Panc1 (cell line): ENCODE measurements at regions not wholly inside any gene's neighbourhood (a gene's known extent, or its start where the extent isn't known, plus 50 kb on each side); places are given as distances from the start of the nearest gene placed in this dataset.

Experiments
- ATAC-seq: fragments of 200-7000 bp; cut with Tn5 transposase; 2 replicates; pipeline ENCODE4 v1.9.1; 2020; ENCODE audit warnings: mild to moderate bottlenecking, moderate library complexity
- BruUV-seq: library from RNA; stranded (reverse); fragments of 400-500 nt; replicated peaks from 2 replicates; lab custom pipeline; 2021; lab: Mats Ljungman, UMichigan
- CTCF ChIA-PET: fragments of 300-600 bp; sonication (Branson Sonifier 250); formaldehyde crosslinking; loops from one replicate; lab custom pipeline; 2022; ENCODE audit warnings: antibody characterized with exemption; lab: Charles Lee
- POLR2A ChIA-PET: fragments of 300-600 bp; sonication (Branson Sonifier 250); formaldehyde crosslinking; loops from one replicate; lab custom pipeline; 2022; ENCODE audit warnings: antibody characterized with exemption; lab: Charles Lee
- DNase-seq: peaks from one replicate; pipeline ENCODE4 v3.0.0-alpha.2; 2010; ENCODE audit warnings: low read depth, low spot score
- H3K27ac ChIP-seq: 2 replicates; pipeline ENCODE4 v1.5.1; 2011; ENCODE audit warnings: mild to moderate bottlenecking, low read length, inconsistent platforms
- H3K27me3 ChIP-seq: fragments of 200-500 bp; sonication (Bioruptor generic); 2 replicates; pipeline ENCODE4 v1.6.0; 2014; ENCODE audit warnings: low read length, inconsistent platforms; ENCODE audit not compliant: control insufficient read depth, insufficient read depth
- H3K36me3 ChIP-seq: fragments of 200-500 bp; sonication (Bioruptor generic); 2 replicates; pipeline ENCODE4 v1.5.1; 2014; ENCODE audit warnings: inconsistent platforms, mild to moderate bottlenecking, low read length, moderate library complexity; ENCODE audit not compliant: control insufficient read depth, insufficient read depth
- H3K4me1 ChIP-seq: 2 replicates; pipeline ENCODE4 v1.5.1; 2011; ENCODE audit warnings: inconsistent platforms, mild to moderate bottlenecking, low read length, moderate library complexity; ENCODE audit not compliant: control insufficient read depth, insufficient read depth
- H3K4me3 ChIP-seq, 2 experiments: 2 replicates each; pipeline ENCODE4 v1.5.1; 2011 to 2012; ENCODE audit warnings: low read depth in 2 of 2, low read length in 2 of 2, mild to moderate bottlenecking in 2 of 2, inconsistent platforms in 1 of 2, moderate library complexity in 1 of 2
- H3K9me3 ChIP-seq: fragments of 200-500 bp; sonication (Bioruptor generic); 2 replicates; pipeline ENCODE4 v1.5.1; 2014; ENCODE audit warnings: low read depth, mild to moderate bottlenecking, inconsistent platforms, low read length, moderate library complexity; ENCODE audit not compliant: control insufficient read depth, insufficient read depth
- CTCF ChIP-seq: fragments of 450-650 bp; IDR thresholded peaks from 2 replicates; pipeline ENCODE4 v1.5.1; 2017; ENCODE audit warnings: mild to moderate bottlenecking
- POLR2AphosphoS5 ChIP-seq: IDR thresholded peaks from 2 replicates; pipeline ENCODE4 v1.6.1; 2012; ENCODE audit warnings: mild to moderate bottlenecking, low read depth, low read length, moderate library complexity
- REST ChIP-seq, 2 experiments: IDR thresholded peaks; 2 replicates each; pipeline ENCODE4 v1.6.1; 2011 to 2012; ENCODE audit warnings: low read depth in 2 of 2, control low read depth in 1 of 2, low read length in 1 of 2, mild to moderate bottlenecking in 1 of 2, moderate library complexity in 1 of 2; ENCODE audit not compliant: insufficient read depth in 1 of 2
- SIN3A ChIP-seq: IDR thresholded peaks from 2 replicates; pipeline ENCODE4 v1.6.1; 2012; ENCODE audit warnings: low read depth, mild to moderate bottlenecking, low read length, moderate library complexity, borderline replicate concordance; ENCODE audit not compliant: insufficient read depth
- TCF7L2 ChIP-seq: IDR thresholded peaks from 2 replicates; pipeline ENCODE4 v1.6.1; 2011; ENCODE audit warnings: mild to moderate bottlenecking, low read depth, low read length, inconsistent platforms
- in situ Hi-C: cut with HindIII; loops from 2 replicates; pipeline ENCODE4 v1.10.0; 2016; ENCODE audit warnings: low sequenced_read_pairs, low pct_unique_long_range_greater_than_20kb
- intact Hi-C: fragments of 100-400 bp; cut with micrococcal nuclease; formaldehyde crosslinking; loops from one replicate; pipeline ENCODE4 v1.10.0; 2022; ENCODE audit not compliant: unreplicated experiment

GRCh38 chr4:125104616-125105015 lies 210.1 kb upstream of the FAT4 start:
- CTCF ChIA-PET: no interaction called here
- Histone ChIP-seq H3K9me3 (no peaks in the 10 kb centered on the region), H3K27ac (no peak overlapping the region), H3K27me3 (no peaks in the 10 kb centered on the region), H3K36me3 (no peaks in the 10 kb centered on the region; the same call in 1 of the 2 replicates), H3K4me1 (no peaks in the 10 kb centered on the region), H3K4me3 (no peak overlapping the region)
- in situ Hi-C loops (no loop called here), intact Hi-C loops (no loop called here)
- no peak for TF ChIP-seq POLR2AphosphoS5
- no peak for TF ChIP-seq REST (IDR thresholded peaks at IDR 0.05; ENCODE audit: insufficient read depth in 1 of 2, low read depth in 2 of 2, low read length in 1 of 2)
- no peak for TF ChIP-seq SIN3A
- TF ChIP-seq TCF7L2: no peak
- TF ChIP-seq CTCF: no peak
- ATAC-seq (no peak), DNase-seq (no peak)
- no TSS peak for BruUV-seq
- POLR2A ChIA-PET: no interaction called here

- BruUV-seq: no TSS peak
- no peak for DNase-seq
- Histone ChIP-seq H3K9me3 (no peaks in the 10 kb centered on the region), H3K27me3 (no peaks in the 10 kb centered on the region), H3K27ac (no peak overlapping the region), H3K4me3 (no peak overlapping the region), H3K36me3 (no peaks in the 10 kb centered on the region), H3K4me1 (no peaks in the 10 kb centered on the region)
- no peak for ATAC-seq
- no peak for TF ChIP-seq REST (IDR thresholded peaks at IDR 0.05; ENCODE audit: insufficient read depth in 1 of 2, low read depth in 2 of 2, low read length in 1 of 2)
- TF ChIP-seq POLR2AphosphoS5: no peak
- no peak for TF ChIP-seq CTCF
- POLR2A ChIA-PET: no interaction called here
- CTCF ChIA-PET: no interaction called here
- in situ Hi-C loops: no loop called here
- intact Hi-C loops: no loop called here
These were observed 213.0 kb upstream of the FAT4 start for GRCh38 chr4:125101719-125102118.
